GM18868 (cell line): ENCODE measurements at regions not wholly inside any gene's neighbourhood (a gene's known extent, or its start where the extent isn't known, plus 50 kb on each side); places are given as distances from the start of the nearest gene placed in this dataset.

Experiments used
- ATAC-seq: cut with Tn5 transposase; IDR thresholded peaks from one replicate; pipeline ENCODE4 v1.9.1; 2021; ENCODE audit warnings: mild to moderate bottlenecking, moderate library complexity; ENCODE audit not compliant: unreplicated experiment

DNA sequence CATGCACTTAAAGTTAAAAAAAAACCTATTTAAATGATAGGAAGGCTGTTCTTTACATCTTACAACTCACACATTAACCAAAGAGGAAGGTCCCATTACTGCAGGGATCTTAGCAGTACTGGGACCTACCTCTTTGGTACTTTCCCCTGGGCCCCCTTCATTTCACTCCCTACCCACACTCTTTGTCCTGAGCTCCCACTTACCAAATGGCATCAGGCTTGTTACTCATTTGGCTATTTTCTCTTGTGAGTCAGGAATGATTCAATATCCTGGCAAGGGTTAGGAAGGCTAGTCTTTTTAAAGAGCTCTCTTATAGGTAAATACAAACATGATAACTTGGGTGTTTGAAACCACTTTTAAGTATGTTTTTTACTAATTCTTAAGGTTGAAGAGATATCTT lies 117.4 kb upstream of the ELL2 start:
- no peak for ATAC-seq

- no peak for ATAC-seq
Measured at GRCh38 chr5:96076451-96076850, 114.8 kb upstream of the ELL2 start.

DNA sequence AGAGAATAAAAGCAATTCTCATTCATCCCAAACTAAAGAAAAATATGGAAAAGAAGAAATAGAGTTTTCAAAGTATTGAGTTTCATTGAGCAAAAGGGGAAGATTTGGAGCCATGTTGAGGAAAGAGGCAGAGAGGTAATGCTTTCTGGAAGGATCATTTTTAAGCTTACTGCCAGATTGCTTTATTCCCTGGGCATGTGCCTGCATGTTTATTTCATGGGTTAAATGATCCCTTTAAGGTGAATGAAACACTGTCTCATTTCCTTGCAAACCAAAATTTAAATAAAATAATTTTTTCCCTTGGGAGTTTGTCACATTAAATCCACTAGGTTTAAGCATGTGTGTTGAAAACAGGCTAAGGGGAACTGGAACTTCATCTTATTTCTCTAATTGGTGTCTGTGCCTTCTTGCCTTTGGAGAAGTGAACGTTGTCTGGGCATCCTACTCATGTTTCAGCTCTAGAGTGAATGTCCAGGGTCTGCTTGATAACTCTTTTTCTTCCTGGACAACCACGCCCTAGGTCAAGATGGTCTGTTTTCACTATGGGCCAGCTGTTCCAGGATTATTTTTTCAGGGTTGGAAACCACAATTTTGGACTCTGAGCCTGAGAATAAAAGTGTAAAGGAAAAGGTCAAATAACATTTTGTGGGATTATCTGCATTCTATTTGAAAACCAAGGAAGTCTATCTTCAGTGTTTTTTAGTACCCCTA lies 114.1 kb upstream of the ELL2 start:
- no peak for ATAC-seq

DNA sequence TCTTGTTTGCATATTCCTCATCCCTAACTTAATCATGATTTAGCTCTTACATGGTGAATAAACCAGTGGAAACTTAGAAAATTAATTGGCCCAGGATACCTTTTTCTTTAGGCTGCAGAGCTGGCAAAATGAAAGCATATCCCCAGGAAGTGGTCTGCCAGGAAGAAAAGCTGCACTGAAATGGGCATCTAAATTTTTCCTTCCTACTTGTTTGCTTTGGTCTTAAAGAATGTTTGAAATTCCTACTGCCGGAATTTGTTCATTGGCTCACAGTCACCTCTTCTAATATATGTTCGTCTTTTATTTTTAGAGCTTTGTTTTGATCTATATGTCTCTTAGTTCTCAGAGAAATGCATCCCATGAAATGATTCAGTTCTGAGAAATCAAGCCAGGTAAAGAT lies 113.2 kb upstream of the ELL2 start:
- ATAC-seq: no peak

- no peak for ATAC-seq
Measured at GRCh38 chr5:96074460-96074859, 112.8 kb upstream of the ELL2 start.

GRCh38 chr5:96072791-96073165 lies 111.1 kb upstream of the ELL2 start:
- ATAC-seq: no peak

- ATAC-seq: no peak
Measured at GRCh38 chr5:96072138-96072790, 110.6 kb upstream of the ELL2 start.

DNA sequence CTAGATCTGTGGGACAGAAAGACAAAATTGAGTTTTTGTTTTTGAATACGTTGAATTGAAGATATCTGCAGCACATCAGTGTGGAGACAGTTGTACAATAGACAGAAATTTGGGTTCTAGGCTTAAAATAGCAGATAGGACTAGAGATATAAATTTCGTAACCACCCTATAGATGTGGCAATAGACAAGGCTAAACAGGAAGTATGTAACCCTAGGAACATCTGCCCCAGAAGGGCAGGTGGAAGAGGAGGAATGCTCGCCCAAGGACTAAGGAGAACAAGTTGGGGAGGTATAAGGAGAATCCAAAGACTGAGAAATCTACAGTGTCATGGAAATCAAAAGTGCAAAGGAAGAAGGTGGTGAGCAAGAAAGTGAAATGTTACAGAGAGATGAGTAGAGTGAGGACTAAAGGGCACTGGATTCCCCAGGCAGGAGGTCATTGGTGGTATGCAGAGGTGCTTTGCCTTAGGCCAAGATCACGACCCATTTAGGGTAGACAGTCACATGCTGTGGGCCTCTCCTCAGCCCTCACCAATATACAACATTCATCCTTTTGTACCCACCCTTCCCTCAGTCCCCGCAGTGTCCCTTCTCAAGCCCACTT lies 109.1 kb upstream of the ELL2 start:
- ATAC-seq: no peak

GRCh38 chr5:96067894-96068614 lies 106.4 kb upstream of the ELL2 start:
- ATAC-seq: no peak

DNA sequence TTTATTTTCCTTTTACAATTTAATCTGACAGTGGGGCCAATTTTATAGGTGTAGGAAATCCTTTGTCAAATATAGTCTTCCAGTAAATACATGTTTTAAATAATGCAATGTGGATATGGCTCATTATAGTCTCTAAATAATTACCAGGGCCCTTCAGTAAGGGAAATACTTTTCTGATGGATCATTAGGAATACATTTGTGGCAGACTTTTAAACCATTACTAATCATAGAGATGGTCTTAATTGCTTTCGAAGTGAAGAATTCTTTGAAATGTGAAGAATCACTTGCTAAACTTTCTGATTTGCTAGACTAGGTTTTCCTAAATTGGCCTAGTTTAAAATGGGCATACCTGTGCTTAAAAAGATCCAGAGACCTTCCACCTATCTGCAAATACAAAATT lies 105.6 kb upstream of the ELL2 start:
- ATAC-seq: no peak

DNA sequence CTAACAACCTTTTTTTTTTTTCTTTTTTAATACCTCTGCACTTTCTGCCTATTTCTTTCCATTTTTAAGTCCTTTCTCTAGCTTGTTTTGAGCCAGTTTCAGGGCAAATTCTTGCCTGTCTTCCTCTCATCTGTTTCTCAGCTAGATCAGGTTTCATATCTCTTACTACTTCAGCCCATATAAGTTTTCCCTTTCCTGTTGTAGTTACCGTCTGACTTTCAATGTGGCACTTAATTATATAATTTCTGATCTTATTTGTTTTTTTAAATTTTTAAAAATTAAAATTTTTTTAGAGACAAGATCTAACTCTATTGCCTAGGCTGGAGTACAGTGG lies 104.7 kb upstream of the ELL2 start:
- ATAC-seq: no peak

- ATAC-seq: no peak
Measured at GRCh38 chr5:96065685-96066385, 104.2 kb upstream of the ELL2 start.

DNA sequence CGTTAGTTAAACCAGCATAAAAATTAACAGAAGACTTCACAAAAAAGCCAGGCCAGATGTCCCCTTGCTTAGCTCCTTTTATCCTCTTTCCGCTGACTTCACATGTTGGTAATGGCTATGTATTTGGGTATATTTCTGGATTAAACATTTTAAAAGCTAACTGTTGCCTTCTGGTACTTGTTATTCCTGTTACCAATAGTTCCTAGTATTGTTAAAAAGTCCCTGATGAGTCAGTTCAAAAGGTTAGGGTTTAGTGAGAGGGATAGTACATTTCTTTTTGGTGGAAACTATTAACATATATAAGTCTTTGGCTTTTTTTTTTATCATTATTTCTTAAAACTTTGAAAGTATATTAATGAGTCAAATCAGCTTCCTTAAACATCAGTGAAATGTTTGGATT lies 103.2 kb upstream of the ELL2 start:
- no peak for ATAC-seq

- ATAC-seq: no peak
Measured at GRCh38 chr5:96062836-96063235, 101.2 kb upstream of the ELL2 start.

- no peak for ATAC-seq
Measured at GRCh38 chr5:96058084-96058483, 96.4 kb upstream of the ELL2 start.

- no peak for ATAC-seq
Measured at GRCh38 chr5:96054311-96055030, 92.8 kb upstream of the ELL2 start.

DNA sequence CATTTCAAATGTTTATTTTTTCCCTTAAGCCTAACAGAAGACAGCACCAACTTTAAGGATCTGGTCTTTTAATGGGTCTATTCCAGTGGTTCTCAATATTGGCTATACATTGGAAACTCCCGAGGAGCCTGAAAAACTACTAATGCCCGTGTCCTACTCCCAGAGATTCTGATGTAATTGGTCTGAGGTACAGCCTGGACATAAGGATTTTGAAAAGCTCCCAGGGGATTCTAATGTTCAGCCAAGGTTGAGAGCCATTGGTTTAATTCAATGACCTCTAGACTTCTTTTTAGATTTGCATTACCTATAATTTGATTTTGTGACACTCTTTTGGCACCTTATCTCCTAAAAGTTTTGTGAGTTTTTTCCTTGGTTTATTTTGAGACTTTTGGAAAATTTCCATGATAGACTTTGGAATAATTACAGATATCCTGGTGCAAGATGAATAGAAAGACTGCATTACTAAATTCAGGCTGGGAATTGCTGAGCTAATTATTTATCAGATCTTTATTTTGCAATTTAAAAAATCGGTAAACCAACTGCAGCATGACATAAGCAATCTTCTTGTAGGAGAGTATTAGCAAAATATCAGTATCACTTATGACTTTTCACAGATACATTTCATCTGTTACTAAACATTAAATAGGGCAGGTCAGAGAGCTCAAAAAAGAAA lies 91.5 kb upstream of the ELL2 start:
- ATAC-seq: no peak

GRCh38 chr5:96052374-96052773 lies 90.7 kb upstream of the ELL2 start:
- ATAC-seq: no peak

GRCh38 chr5:96051401-96051830 lies 89.8 kb upstream of the ELL2 start:
- no peak for ATAC-seq

GRCh38 chr5:96050273-96050880 lies 88.7 kb upstream of the ELL2 start:
- no peak for ATAC-seq
